Naive B cell (primary cell): ENCODE measurements at regions not wholly inside any gene's neighbourhood (a gene's known extent, or its start where the extent isn't known, plus 50 kb on each side); places are given as distances from the start of the nearest gene placed in this dataset.
"Not testable (repeated sequence)": the region's sequence is repeated elsewhere in the genome, so short reads cannot be mapped to it uniquely, and the experiment has no call there.

Experiments
- ATAC-seq, 2 donors: fragments of 150-1000 bp; cut with Tn5 transposase; 2 replicates each; pipeline ENCODE4 v1.10.0; 2021; ENCODE audit warnings: low read depth in 2 of 2, mild to moderate bottlenecking in 2 of 2, moderate library complexity in 2 of 2
- DNase-seq: peaks from one replicate; pipeline ENCODE4 v3.0.0; 2022
- H3K27ac Mint-ChIP-seq, 6 donors: one replicate each; pipeline ENCODE4 v1.8.0; 2020 to 2022; ENCODE audit warnings: mild to moderate bottlenecking in 6 of 6, mixed read lengths in 6 of 6, moderate library complexity in 5 of 6, inconsistent platforms in 2 of 6
- H3K27me3 Mint-ChIP-seq, 3 donors: one replicate each; pipeline ENCODE4 v1.8.0; 2021 to 2022; ENCODE audit warnings: mixed read lengths in 3 of 3, mild to moderate bottlenecking in 1 of 3
- H3K36me3 Mint-ChIP-seq, 2 donors: one replicate each; pipeline ENCODE4 v1.8.0; 2020 to 2022; ENCODE audit warnings: mixed read lengths in 2 of 2, inconsistent platforms in 1 of 2, mild to moderate bottlenecking in 1 of 2
- H3K4me1 Mint-ChIP-seq, 3 donors: one replicate each; pipeline ENCODE4 v1.8.0; 2020 to 2022; ENCODE audit warnings: mixed read lengths in 3 of 3, inconsistent platforms in 1 of 3, mild to moderate bottlenecking in 1 of 3, moderate library complexity in 1 of 3
- H3K4me3 Mint-ChIP-seq, 8 donors: one replicate each; pipeline ENCODE4 v1.8.0; 2020 to 2022; ENCODE audit warnings: mild to moderate bottlenecking in 8 of 8, mixed read lengths in 8 of 8, moderate library complexity in 8 of 8, inconsistent platforms in 2 of 8
- H3K9me3 Mint-ChIP-seq, 7 donors: one replicate each; pipeline ENCODE4 v1.8.0; 2020 to 2022; ENCODE audit warnings: mixed read lengths in 7 of 7, mild to moderate bottlenecking in 5 of 7, inconsistent platforms in 2 of 7, moderate library complexity in 1 of 7

- H3K27me3 Mint-ChIP-seq = no peaks in the 10 kb centered on the region
- peaks cover 0 to 2% (median 1%) of the 10 kb centered on the region in 7 donors for H3K9me3 Mint-ChIP-seq
- H3K36me3 Mint-ChIP-seq = no peaks in the 10 kb centered on the region
- H3K4me1 Mint-ChIP-seq = no peaks in the 10 kb centered on the region
- DNase-seq (no peak), ATAC-seq (no peak)
- no peak overlapping the region for H3K4me3 Mint-ChIP-seq
- no peak overlapping the region for H3K27ac Mint-ChIP-seq
These were observed 706.3 kb downstream of the TFAP2A start for GRCh38 chr6:9708600-9708999.

DNA sequence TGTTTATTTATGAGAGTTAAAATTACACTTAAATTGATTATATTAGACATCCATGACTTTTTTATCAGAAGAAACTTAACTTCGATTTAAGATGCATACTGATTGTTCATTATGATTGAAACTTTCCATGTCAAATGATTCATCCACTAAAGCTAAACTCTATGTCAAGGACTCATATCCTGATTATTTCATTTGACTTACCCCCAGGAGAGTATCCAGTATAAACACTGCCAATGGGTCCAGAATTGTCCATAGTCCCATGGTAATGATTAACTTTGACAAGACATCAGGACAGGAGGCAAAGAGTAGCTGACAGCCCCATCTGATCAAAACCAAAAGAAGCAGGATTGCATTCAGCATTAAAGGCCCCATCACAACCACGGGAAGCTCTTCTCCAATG is 709.9 kb downstream of the TFAP2A start:
- peaks cover 0 to 2% (median under 1%) of the 10 kb centered on the region in 7 donors for H3K9me3 Mint-ChIP-seq
- no peak for ATAC-seq
- no peak for DNase-seq
- no peaks in the 10 kb centered on the region for H3K27me3 Mint-ChIP-seq
- H3K4me3 Mint-ChIP-seq = no peak overlapping the region
- no peak overlapping the region for H3K27ac Mint-ChIP-seq
- H3K4me1 Mint-ChIP-seq = no peaks in the 10 kb centered on the region
- no peaks in the 10 kb centered on the region for H3K36me3 Mint-ChIP-seq

DNA sequence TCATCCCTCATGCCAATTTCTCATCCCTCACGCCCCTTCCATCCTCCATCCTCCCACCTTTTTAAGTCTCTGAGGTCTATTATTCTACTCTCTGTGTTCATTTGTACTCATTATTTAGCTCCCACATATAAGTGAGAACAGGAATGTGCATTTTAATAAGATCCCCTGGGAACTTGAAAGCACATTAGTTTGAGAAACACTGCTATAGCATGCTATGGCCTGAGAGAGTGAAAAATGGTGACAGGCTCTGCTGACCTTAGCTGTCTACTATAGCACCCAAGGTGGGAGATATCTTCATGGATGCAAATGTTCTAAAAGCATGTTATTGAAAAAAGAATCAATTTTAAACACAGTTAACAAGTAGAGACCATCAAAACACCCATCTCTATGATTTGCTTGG is 712.0 kb downstream of the TFAP2A start:
- Mint-ChIP-seq H3K4me3 (no peak overlapping the region), H3K27ac (no peak overlapping the region), H3K4me1 (no peaks in the 10 kb centered on the region), H3K36me3 (no peaks in the 10 kb centered on the region), H3K9me3 (peaks cover 0 to 3% (median 2%) of the 10 kb centered on the region in 7 donors), H3K27me3 (no peaks in the 10 kb centered on the region)
- no peak for ATAC-seq
- DNase-seq = no peak

DNA sequence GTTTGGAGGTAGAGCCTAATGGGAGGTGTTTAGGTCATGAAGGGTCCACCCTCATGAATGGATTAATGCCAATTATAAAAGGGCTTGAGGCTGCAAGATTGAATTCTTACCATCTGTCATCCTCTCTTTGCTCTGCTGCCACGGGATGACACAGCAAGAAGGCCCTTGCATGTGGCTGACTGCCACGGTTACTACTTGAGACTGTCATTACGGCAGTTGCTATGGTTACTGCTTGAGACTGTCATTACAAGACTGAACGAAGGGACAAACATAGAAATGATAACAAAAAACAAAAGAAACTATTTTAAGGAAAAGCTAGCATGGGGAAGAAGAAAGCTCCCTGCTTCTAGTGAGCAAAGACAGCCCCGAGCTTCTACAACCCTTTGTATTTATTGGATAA is 715.0 kb downstream of the TFAP2A start:
- DNase-seq (no peak), ATAC-seq (no peak)
- Mint-ChIP-seq H3K27ac (no peak overlapping the region), H3K27me3 (no peaks in the 10 kb centered on the region), H3K4me1 (no peaks in the 10 kb centered on the region), H3K9me3 (peaks cover 0 to 15% (median 5%) of the 10 kb centered on the region in 7 donors), H3K4me3 (no peak overlapping the region), H3K36me3 (no peaks in the 10 kb centered on the region)

DNA sequence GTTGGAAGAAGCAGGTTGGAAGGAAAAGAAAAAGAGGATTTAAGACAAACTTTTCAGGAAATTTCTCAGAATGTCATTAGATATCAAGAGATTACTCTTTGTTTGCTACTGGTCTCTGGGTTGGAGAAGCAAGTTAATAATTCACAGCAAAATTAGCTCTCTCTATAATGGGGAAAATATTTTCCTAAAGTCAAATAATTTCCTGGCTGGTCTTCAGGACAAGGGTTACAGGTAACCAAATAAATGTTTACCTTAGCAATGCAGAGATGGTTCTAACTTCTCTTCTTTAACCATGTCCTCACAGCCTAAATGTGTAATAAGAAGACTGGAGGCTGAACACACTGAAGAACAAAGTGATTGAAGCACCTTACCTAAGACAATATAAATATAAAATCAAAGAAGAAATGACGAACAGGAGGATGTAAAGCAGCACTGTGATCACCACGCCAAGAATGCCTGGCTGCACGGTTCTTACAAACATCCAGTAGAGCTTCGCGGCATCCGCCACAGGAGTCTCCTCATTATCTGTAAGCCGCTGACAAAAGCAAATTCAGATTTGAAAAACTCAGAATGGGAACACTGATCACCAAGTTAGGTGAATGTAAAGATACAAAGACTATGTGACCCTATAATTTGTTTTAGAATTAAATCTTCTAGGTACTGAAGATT is 717.5 kb downstream of the TFAP2A start:
- ATAC-seq (no peak), DNase-seq (no peak)
- Mint-ChIP-seq H3K27ac (no peak overlapping the region), H3K4me1 (no peaks in the 10 kb centered on the region), H3K4me3 (no peak overlapping the region), H3K27me3 (no peaks in the 10 kb centered on the region), H3K36me3 (no peaks in the 10 kb centered on the region), H3K9me3 (peaks cover 2 to 15% (median 8%) of the 10 kb centered on the region in 7 donors)

GRCh38 chr6:9690388-9690787 is 724.5 kb downstream of the TFAP2A start:
- ATAC-seq = no peak
- no peaks in the 10 kb centered on the region for H3K36me3 Mint-ChIP-seq
- DNase-seq = no peak
- peaks cover 3 to 7% (median 5%) of the 10 kb centered on the region in 7 donors for H3K9me3 Mint-ChIP-seq
- no peak overlapping the region for H3K4me3 Mint-ChIP-seq
- H3K27me3 Mint-ChIP-seq = no peaks in the 10 kb centered on the region
- no peak overlapping the region for H3K27ac Mint-ChIP-seq
- no peaks in the 10 kb centered on the region for H3K4me1 Mint-ChIP-seq

DNA sequence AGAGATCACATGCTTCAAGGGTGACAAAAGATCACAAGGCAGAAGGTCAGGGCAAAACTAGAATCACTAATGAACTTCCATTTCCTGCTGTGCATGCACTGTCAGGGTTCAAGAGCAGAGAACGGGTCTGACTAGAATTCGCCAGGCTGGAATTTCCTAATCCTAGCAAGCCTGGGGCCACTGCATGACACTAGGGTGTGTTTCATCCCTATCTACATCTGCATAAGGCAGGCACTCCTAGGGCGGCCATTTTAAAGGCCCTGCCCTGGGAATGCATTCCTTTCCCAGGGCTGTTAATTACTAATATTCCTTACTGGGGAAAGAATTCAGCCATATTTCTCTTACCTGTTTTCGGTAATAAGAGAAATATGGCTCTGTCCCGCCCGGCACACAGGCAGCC is 734.1 kb downstream of the TFAP2A start:
- H3K27me3 Mint-ChIP-seq, ATAC-seq, H3K4me3 Mint-ChIP-seq, DNase-seq, H3K4me1 Mint-ChIP-seq, H3K27ac Mint-ChIP-seq, H3K36me3 Mint-ChIP-seq: not testable (repeated sequence)
- peaks cover 4 to 18% (median 7%) of the 10 kb centered on the region in 7 donors for H3K9me3 Mint-ChIP-seq

GRCh38 chr6:9675122-9675521 is 739.8 kb downstream of the TFAP2A start:
- Mint-ChIP-seq H3K9me3 (peaks cover 2 to 7% (median 4%) of the 10 kb centered on the region in 7 donors), H3K4me1 (no peaks in the 10 kb centered on the region), H3K27me3 (no peaks in the 10 kb centered on the region), H3K4me3 (no peak overlapping the region), H3K36me3 (no peaks in the 10 kb centered on the region), H3K27ac (no peak overlapping the region)
- ATAC-seq (no peak), DNase-seq (no peak)

DNA sequence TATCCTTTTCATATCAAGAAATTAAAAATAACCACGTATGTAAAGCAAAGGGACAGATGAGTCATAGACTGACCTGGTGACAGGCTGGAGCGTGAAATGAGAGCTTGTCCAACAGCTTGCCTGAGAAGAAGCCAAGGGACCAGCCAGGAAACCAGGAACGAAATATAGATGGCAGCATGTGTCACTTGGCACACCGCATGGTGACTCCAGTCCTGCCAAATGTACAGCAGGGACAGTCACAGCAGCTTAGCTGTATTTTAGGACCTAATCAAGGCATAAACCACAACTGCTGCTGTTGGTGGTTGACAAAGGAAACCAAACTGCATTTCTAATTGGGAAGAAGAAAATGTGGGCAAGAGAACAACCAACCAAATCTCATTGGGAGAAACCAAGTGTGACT is 755.0 kb downstream of the TFAP2A start:
- peaks cover 0 to 6% (median 1%) of the 10 kb centered on the region in 7 donors for H3K9me3 Mint-ChIP-seq
- ATAC-seq = no peak
- DNase-seq = no peak
- H3K27ac Mint-ChIP-seq = no peak overlapping the region
- H3K27me3 Mint-ChIP-seq = no peaks in the 10 kb centered on the region
- H3K36me3 Mint-ChIP-seq = no peaks in the 10 kb centered on the region
- H3K4me1 Mint-ChIP-seq = no peaks in the 10 kb centered on the region
- no peak overlapping the region for H3K4me3 Mint-ChIP-seq

- no peak overlapping the region for H3K27ac Mint-ChIP-seq
- H3K27me3 Mint-ChIP-seq = no peaks in the 10 kb centered on the region
- H3K36me3 Mint-ChIP-seq = no peaks in the 10 kb centered on the region
- no peak for ATAC-seq
- no peak for DNase-seq
- H3K4me1 Mint-ChIP-seq = no peaks in the 10 kb centered on the region
- H3K4me3 Mint-ChIP-seq = no peak overlapping the region
- peaks cover 0 to 8% (median 3%) of the 10 kb centered on the region in 7 donors for H3K9me3 Mint-ChIP-seq
These were observed 756.9 kb downstream of the TFAP2A start for GRCh38 chr6:9657994-9658393.

GRCh38 chr6:9647599-9647998 is 767.3 kb downstream of the TFAP2A start:
- no peak overlapping the region for H3K27ac Mint-ChIP-seq
- no peak for DNase-seq
- no peaks in the 10 kb centered on the region for H3K36me3 Mint-ChIP-seq
- H3K27me3 Mint-ChIP-seq = no peaks in the 10 kb centered on the region
- ATAC-seq = no peak
- peaks cover 0 to 14% (median 4%) of the 10 kb centered on the region in 7 donors for H3K9me3 Mint-ChIP-seq
- no peaks in the 10 kb centered on the region for H3K4me1 Mint-ChIP-seq
- no peak overlapping the region for H3K4me3 Mint-ChIP-seq

DNA sequence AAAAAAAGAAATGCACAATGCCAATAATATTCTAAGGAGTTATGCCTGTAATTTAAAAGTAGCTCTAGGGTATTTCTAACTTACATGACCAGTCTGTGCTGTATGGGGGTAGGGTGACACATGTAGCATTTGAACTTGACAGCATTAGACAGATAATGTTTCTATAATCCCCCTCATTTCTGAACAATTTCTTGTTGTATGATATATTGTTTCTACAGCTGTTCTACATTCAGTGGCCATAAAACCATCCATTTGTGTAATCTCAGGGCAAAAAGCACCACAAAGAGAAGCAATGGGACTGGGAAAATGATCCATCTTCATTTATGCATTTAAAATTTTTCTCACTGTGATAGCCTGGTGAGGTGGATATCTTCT is 767.8 kb downstream of the TFAP2A start:
- no peaks in the 10 kb centered on the region for H3K27me3 Mint-ChIP-seq
- peaks cover 0 to 14% (median 4%) of the 10 kb centered on the region in 7 donors for H3K9me3 Mint-ChIP-seq

GRCh38 chr6:9646342-9647070 is 768.4 kb downstream of the TFAP2A start:
- H3K36me3 Mint-ChIP-seq = no peaks in the 10 kb centered on the region
- no peak for DNase-seq
- no peaks in the 10 kb centered on the region for H3K4me1 Mint-ChIP-seq
- H3K9me3 Mint-ChIP-seq = peaks cover 0 to 14% (median 4%) of the 10 kb centered on the region in 7 donors
- no peak overlapping the region for H3K27ac Mint-ChIP-seq
- no peak for ATAC-seq
- no peak overlapping the region for H3K4me3 Mint-ChIP-seq
- peaks cover 0 to 4% (median 0%) of the 10 kb centered on the region in 3 donors for H3K27me3 Mint-ChIP-seq

More for the DNA sequence above, 767.8 kb downstream of the TFAP2A start:
- no peak for DNase-seq
- no peak overlapping the region for H3K4me3 Mint-ChIP-seq
- no peaks in the 10 kb centered on the region for H3K36me3 Mint-ChIP-seq
- no peak for ATAC-seq
- no peaks in the 10 kb centered on the region for H3K4me1 Mint-ChIP-seq
- H3K27ac Mint-ChIP-seq = no peak overlapping the region

DNA sequence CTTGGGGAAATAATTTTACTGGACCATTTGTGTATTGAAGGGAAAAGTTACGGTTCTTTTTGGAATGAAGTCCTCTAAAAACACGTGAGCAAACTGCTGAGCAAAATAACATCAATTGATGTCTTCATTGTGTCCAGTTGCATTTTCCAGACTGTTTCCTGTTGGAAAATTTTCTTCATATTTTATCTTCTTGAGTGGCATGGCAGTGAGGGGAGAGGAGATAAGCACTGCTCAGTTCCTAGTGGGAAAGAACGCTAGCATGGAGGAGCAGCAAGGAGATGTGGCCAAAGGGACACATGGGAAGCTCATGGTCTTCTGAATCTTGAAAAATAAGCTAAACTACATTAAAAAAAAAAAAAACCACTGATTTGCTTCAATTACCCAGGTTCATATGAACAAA is 776.0 kb downstream of the TFAP2A start:
- DNase-seq = no peak
- no peaks in the 10 kb centered on the region for H3K36me3 Mint-ChIP-seq
- peaks cover 0 to 4% (median 0%) of the 10 kb centered on the region in 3 donors for H3K27me3 Mint-ChIP-seq
- no peak for ATAC-seq
- no peak overlapping the region for H3K27ac Mint-ChIP-seq
- peaks cover 0 to 6% (median 0%) of the 10 kb centered on the region in 7 donors for H3K9me3 Mint-ChIP-seq
- no peak overlapping the region for H3K4me3 Mint-ChIP-seq
- H3K4me1 Mint-ChIP-seq = no peaks in the 10 kb centered on the region
